Dendritic cell treated with granulocyte-macrophage colony-stimulating factor and Interleukin-4, amounts not matched to agents 40 ng/mL and 50 ng/mL, for 4 days (primary cell): ENCODE measurements at regions not wholly inside any gene's neighbourhood (a gene's known extent, or its start where the extent isn't known, plus 50 kb on each side); places are given as distances from the start of the nearest gene placed in this dataset.

Source experiments
- H3K27ac Mint-ChIP-seq: one replicate; pipeline ENCODE4 v1.8.0; 2022; ENCODE audit warnings: mild to moderate bottlenecking, mixed read lengths
- H3K27me3 Mint-ChIP-seq: one replicate; pipeline ENCODE4 v1.8.0; 2022; ENCODE audit warnings: mild to moderate bottlenecking, mixed read lengths
- H3K36me3 Mint-ChIP-seq: one replicate; pipeline ENCODE4 v1.8.0; 2022; ENCODE audit warnings: low read depth, mixed read lengths
- H3K4me1 Mint-ChIP-seq: one replicate; pipeline ENCODE4 v1.8.0; 2022; ENCODE audit warnings: low read depth, mixed read lengths
- H3K4me3 Mint-ChIP-seq: one replicate; pipeline ENCODE4 v1.8.0; 2022; ENCODE audit warnings: mild to moderate bottlenecking, moderate library complexity, mixed read lengths
- H3K9me3 Mint-ChIP-seq: one replicate; pipeline ENCODE4 v1.8.0; 2022; ENCODE audit warnings: mixed read lengths
- intact Hi-C: fragments of 100-400 bp; cut with micrococcal nuclease; formaldehyde crosslinking; loops from one replicate; pipeline ENCODE4 v1.15.0; 2022

DNA sequence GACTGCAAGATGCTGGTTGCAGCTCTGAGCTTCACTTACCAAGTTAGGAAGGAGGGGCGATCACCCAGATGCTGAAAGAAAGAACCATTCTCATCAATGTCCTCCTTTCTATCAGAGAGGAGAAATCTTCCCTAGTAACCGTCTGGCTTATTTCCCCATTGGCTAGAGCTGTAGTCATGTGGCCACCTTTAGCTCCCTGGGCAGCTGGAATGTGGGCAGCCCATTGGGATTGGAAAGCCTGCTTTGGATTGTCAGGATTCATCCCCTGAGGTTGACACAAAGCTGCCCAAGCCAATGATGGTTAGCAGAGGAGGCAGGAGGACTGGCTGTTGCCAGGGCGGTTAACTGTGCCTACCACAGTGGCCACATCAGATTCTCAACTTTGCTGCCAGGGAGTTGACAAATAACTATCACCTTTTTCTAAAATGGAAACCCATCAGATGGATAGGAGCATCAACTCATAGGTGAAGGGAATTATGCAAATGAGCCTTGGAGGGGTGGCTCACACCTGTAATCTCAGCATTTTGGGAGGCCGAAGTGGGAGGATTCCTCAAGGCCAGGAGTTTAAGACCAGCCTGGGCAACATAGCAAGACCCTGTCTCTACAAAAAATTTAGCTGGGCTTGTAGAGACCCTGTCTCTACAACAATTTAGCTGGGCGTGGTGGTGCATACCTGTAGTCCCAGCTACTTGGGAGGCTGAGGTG lies 206.4 kb upstream of the GALNT17 start:
- intact Hi-C loops: no loop called here
- H3K4me1 Mint-ChIP-seq: no peaks in the 10 kb centered on the region
- H3K27ac Mint-ChIP-seq: no peak overlapping the region
- H3K27me3 Mint-ChIP-seq: no peaks in the 10 kb centered on the region
- no peaks in the 10 kb centered on the region for H3K36me3 Mint-ChIP-seq
- H3K9me3 Mint-ChIP-seq: peaks cover 8% of the 10 kb centered on the region
- no peak overlapping the region for H3K4me3 Mint-ChIP-seq

DNA sequence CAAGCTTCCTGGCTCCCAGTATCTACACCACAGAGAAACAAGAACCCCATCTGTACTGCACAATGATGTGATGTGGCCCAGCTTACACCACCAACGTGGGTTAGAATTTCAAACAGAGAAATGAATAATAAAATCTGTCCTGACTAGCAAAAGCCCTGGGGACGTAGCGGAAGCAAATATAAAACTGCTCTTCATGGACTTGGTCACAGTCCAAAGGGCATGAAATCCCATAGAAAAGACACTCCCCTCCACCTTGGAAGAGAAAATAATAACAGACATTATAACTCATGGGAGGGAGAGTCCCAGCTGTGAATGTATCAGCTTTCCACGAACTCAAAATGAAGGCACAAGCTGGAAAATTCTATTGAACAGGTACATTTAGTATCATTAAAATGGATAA lies 205.3 kb upstream of the GALNT17 start:
- H3K27ac Mint-ChIP-seq: no peak overlapping the region
- intact Hi-C loops: no loop called here
- no peaks in the 10 kb centered on the region for H3K27me3 Mint-ChIP-seq
- no peak overlapping the region for H3K4me3 Mint-ChIP-seq
- H3K36me3 Mint-ChIP-seq: no peaks in the 10 kb centered on the region
- H3K4me1 Mint-ChIP-seq: no peaks in the 10 kb centered on the region
- peaks cover 8% of the 10 kb centered on the region for H3K9me3 Mint-ChIP-seq

DNA sequence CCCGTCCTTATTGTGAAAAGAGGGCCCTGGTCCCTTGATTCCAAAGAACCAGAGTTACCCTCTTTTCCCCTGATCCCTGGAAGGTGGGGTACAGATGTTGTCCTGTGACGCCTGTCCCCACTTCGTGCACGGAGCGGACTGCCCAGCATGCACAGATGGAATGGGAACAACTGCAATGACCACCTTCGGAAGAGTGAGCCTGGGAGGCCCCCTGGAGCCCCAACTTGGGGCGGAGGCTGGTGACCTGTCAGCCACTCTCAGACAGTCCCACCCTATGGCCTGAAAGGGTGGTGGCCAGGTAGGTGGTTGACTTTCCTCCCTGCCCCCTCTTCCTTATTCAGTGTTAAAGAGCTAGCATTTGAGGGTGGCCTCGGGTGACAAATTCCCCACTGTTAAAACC lies 196.6 kb upstream of the GALNT17 start:
- H3K36me3 Mint-ChIP-seq: no peaks in the 10 kb centered on the region
- H3K9me3 Mint-ChIP-seq: peaks cover 43% of the 10 kb centered on the region
- H3K4me1 Mint-ChIP-seq: no peaks in the 10 kb centered on the region
- H3K4me3 Mint-ChIP-seq: no peak overlapping the region
- H3K27me3 Mint-ChIP-seq: no peaks in the 10 kb centered on the region
- intact Hi-C loops: no loop called here
- H3K27ac Mint-ChIP-seq: no peak overlapping the region

DNA sequence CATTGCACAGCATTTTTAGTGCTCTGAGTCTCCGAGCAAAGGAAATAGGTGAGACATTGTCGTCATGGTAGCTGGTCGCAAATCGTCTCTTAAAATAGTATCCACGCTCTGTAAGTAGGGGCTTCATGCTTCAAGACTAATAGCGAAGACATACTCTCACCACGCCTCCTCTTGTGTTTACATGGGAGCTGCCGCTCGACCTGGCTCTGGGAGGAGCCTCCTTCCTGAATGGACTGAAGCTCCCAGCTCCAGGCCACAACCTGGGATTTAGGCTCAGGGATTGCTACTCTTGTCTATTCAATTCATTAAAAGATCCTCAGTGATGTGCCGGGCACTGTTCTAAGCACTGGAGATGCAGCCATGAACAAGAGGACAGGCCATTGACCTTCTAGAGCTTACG lies 196.1 kb upstream of the GALNT17 start:
- Mint-ChIP-seq H3K9me3 (peaks cover 43% of the 10 kb centered on the region), H3K27ac (no peak overlapping the region), H3K27me3 (no peaks in the 10 kb centered on the region), H3K4me1 (no peaks in the 10 kb centered on the region), H3K4me3 (no peak overlapping the region), H3K36me3 (no peaks in the 10 kb centered on the region)
- intact Hi-C loops: no loop called here

DNA sequence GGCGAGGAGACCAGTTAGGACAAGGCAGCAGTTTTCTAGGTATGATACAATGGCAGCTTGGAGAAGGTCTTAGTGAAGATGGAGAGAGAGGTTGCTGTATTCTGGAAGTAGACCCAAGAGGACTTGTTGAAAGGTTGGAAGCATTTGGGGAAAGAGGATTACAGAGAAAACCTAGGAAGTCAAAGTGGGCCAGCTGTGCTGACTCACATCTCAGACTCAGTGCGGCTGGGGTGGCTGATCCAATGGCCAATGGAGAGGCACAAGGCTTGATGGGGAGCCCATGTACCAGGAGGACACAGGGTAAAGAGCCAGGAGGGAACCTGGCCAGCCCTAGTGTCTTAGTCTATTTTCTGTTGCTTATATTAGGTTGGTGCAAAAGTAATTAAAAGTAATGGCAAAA lies 194.5 kb upstream of the GALNT17 start:
- Mint-ChIP-seq H3K36me3 (no peaks in the 10 kb centered on the region), H3K4me1 (no peaks in the 10 kb centered on the region), H3K4me3 (no peak overlapping the region), H3K27me3 (no peaks in the 10 kb centered on the region), H3K27ac (no peak overlapping the region), H3K9me3 (peaks cover 43% of the 10 kb centered on the region)
- intact Hi-C loops: no loop called here

DNA sequence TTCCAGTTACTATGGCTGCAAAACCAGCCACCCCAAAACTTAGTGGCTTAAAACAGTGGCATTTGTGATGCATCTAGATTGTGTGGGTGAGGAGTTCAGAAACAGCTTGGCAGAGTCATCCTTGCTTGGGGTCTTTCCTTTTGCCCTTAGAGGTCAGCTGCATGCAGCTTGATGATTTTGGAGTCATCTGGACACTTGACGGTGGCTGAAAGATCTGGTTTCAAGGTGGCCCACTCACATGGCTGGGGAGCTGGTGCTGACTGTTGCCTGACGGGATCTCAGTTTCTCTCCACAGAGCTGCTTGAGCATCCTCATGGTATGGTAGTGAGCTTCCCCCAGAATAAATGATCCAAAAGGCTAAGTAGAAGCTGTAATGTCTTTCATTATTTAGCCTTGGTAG lies 191.3 kb upstream of the GALNT17 start:
- Mint-ChIP-seq H3K4me3 (no peak overlapping the region), H3K27ac (no peak overlapping the region), H3K4me1 (no peaks in the 10 kb centered on the region), H3K27me3 (no peaks in the 10 kb centered on the region), H3K9me3 (peaks cover 45% of the 10 kb centered on the region), H3K36me3 (no peaks in the 10 kb centered on the region)
- intact Hi-C loops: no loop called here

DNA sequence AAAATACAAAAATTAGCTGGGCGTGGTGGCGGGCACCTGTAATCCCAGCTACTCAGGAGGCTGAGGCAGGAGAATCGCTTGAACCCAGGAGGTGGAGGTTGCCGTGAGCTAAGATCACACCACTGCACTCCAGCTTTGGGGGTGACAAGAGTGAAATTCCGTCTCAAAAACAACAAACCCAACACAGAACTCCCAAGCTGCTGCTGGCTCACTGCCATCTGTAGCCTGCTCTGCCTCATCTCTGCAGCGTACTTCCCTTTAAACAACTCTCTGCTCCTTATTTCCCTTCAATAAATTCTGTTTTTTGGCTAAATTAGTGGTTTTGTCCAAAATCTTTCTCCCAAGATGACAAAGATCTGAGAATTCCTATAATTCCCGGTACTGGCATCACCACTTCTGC lies 189.2 kb upstream of the GALNT17 start:
- no peaks in the 10 kb centered on the region for H3K36me3 Mint-ChIP-seq
- H3K27ac Mint-ChIP-seq: no peak overlapping the region
- H3K27me3 Mint-ChIP-seq: no peaks in the 10 kb centered on the region
- H3K9me3 Mint-ChIP-seq: peaks cover 32% of the 10 kb centered on the region
- H3K4me3 Mint-ChIP-seq: no peak overlapping the region
- intact Hi-C loops: no loop called here
- no peaks in the 10 kb centered on the region for H3K4me1 Mint-ChIP-seq

DNA sequence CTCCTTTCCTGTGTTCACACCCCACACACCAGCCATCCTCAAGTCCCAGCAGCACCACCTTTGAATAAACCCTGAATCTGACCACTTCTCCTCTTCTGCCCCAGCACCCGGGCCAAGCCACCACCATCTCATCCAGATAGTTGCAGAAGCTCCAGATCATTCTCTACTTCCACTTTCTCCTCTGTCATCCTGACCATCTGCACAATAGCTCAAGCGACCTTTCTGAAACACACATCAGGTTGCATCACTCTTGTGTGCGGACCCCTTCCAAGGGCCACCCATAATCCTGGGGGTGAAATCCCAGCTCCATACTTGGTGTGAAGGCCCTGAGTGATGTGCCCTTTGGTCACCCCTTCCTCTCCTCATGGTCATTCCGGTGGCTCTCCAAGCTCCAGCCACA lies 187.4 kb upstream of the GALNT17 start:
- Mint-ChIP-seq H3K4me3 (no peak overlapping the region), H3K36me3 (no peaks in the 10 kb centered on the region), H3K9me3 (peaks cover 30% of the 10 kb centered on the region), H3K27me3 (no peaks in the 10 kb centered on the region), H3K27ac (no peak overlapping the region), H3K4me1 (no peaks in the 10 kb centered on the region)
- intact Hi-C loops: no loop called here

DNA sequence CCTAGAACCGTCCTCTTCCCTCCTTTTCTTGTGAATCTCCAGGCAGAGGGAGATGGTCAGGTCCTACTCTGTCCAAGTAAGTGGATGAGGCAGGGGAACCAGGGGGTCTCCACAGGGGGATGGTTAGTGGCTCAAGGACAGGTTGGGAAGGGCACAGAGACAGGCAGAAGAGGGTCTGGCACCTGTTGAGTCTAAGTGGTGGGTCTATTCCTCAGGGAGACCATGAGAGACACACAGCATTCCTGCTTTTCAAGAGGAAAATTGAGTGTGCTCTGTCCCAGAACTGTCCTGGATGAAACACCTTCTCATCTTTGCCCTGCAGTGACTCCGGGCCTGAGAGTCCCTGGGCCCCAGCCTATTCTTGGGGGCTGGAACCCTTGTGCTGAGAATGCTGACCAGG lies 184.8 kb upstream of the GALNT17 start:
- no peaks in the 10 kb centered on the region for H3K36me3 Mint-ChIP-seq
- H3K4me1 Mint-ChIP-seq: no peaks in the 10 kb centered on the region
- H3K27me3 Mint-ChIP-seq: no peaks in the 10 kb centered on the region
- H3K27ac Mint-ChIP-seq: no peak overlapping the region
- H3K4me3 Mint-ChIP-seq: no peak overlapping the region
- intact Hi-C loops: no loop called here
- peaks cover 51% of the 10 kb centered on the region for H3K9me3 Mint-ChIP-seq

DNA sequence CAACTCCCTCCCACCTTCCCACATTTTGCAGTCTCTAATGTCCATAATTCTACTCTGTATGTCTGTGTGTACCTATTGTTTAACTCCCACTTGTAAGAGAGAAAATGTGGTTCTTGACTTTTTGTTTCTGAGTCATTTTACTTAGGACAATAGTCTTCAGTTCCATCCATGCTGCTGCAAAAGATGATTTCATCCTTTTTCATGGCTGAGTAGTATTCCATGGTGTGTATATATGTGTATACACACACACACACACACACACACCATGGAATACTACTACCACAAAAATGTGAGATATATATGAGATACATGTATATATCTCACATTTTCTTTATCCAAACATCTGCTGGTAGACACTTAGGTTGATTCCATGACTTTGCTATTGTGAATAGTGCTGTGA lies 182.1 kb upstream of the GALNT17 start:
- Mint-ChIP-seq H3K4me1 (no peaks in the 10 kb centered on the region), H3K9me3 (peaks cover 43% of the 10 kb centered on the region), H3K4me3 (no peak overlapping the region), H3K27me3 (no peaks in the 10 kb centered on the region), H3K27ac (no peak overlapping the region), H3K36me3 (no peaks in the 10 kb centered on the region)
- intact Hi-C loops: no loop called here

DNA sequence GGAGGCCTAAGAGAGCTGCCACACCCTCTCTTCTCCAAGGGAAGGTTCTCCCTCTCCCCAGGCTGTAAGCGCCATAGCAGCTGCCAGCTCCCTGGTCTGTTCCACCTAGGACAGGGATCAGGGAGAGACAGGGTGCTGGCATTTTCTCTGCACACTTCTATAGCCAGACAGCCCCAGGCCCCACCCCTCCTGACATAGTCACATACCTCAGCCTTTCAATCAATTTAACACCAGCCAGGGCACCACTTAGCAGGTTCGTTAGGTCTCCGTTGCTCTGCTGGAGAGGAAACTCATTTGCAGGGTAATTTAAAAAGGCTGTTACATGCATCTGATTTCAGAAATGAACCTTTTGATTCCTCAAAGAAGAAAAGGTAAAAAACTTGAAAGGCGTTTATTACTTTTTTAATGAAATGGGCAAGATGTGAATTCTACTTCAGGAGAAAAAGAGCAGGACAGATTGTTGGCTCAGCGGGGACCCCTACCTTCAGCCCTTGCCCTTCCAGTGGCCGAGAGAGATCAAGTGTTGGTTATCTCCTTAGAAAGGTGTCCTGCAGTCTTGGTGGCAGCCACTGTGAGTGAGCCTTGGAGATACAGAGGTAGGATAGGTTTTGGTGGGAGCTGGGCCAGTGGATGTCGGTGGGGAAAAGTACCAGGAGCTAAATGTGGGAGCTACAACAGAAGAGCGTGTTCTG lies 180.5 kb upstream of the GALNT17 start:
- Mint-ChIP-seq H3K36me3 (no peaks in the 10 kb centered on the region), H3K4me1 (no peaks in the 10 kb centered on the region), H3K4me3 (no peak overlapping the region), H3K27ac (no peak overlapping the region), H3K9me3 (peaks cover 40% of the 10 kb centered on the region), H3K27me3 (no peaks in the 10 kb centered on the region)
- intact Hi-C loops: no loop called here

DNA sequence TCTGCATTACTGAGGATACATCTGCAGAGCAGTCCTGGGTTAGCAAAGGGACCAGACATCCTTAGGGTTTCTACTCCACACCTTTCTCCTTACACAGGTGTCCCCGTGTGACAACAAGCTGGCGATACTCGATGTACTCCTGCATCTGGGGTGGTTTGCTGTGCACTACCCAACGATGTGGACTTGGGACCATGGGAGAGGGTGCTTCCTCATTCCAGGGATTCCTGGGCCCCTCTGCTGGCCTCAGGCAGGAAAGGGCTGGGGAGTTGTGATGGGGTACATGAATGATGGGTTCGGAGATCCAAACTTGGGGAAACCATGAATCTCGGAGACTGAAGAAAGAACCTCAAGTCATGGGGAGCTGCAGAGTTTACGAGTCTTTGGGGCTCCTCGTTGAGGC lies 179.6 kb upstream of the GALNT17 start:
- Mint-ChIP-seq H3K4me3 (no peak overlapping the region), H3K4me1 (no peaks in the 10 kb centered on the region), H3K27ac (no peak overlapping the region), H3K36me3 (no peaks in the 10 kb centered on the region), H3K9me3 (peaks cover 36% of the 10 kb centered on the region), H3K27me3 (no peaks in the 10 kb centered on the region)
- intact Hi-C loops: no loop called here

DNA sequence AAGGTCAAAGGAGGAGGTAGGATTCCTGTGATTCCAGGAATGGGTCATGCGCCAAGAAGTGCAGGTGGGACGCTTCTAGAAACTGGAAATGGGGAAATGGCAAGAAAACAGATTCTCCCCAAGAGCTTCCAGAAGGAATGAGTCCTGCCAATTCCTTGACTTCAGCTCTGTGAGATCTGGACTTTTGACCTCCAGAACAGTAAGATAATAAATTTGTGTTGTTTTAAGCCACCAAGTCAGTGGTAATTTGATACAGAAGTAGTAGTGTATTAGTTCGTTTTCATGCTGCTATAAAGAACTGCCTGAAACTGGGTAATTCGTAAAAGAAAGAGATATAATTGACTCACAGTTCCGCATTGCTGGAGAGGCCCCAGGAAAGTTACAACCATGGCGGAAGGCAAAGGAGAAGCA lies 178.6 kb upstream of the GALNT17 start:
- Mint-ChIP-seq H3K4me1 (no peaks in the 10 kb centered on the region), H3K27me3 (no peaks in the 10 kb centered on the region), H3K4me3 (no peak overlapping the region), H3K36me3 (no peaks in the 10 kb centered on the region), H3K27ac (no peak overlapping the region), H3K9me3 (peaks cover 26% of the 10 kb centered on the region)
- intact Hi-C loops: no loop called here

DNA sequence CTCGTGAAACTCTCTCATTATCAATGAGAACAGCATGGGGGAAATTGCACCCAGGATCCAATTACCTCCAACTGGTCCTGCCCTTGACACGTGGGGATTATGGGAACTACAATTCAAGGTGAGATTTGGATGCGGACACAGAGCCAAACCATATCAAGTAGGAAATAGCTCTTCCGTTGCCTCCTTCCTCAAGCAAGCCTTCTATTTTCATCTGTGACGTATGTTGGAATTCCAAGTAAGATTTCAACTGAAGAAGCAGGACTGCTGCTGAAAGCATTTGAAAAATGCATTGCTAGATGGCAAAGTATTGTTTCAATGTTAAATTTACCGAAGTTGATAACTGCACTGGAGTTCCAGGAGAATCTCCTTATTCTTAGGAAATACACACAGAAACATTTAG lies 178.1 kb upstream of the GALNT17 start:
- Mint-ChIP-seq H3K27ac (no peak overlapping the region), H3K4me1 (no peaks in the 10 kb centered on the region), H3K27me3 (no peaks in the 10 kb centered on the region), H3K9me3 (peaks cover 22% of the 10 kb centered on the region), H3K36me3 (no peaks in the 10 kb centered on the region), H3K4me3 (no peak overlapping the region)
- intact Hi-C loops: no loop called here

DNA sequence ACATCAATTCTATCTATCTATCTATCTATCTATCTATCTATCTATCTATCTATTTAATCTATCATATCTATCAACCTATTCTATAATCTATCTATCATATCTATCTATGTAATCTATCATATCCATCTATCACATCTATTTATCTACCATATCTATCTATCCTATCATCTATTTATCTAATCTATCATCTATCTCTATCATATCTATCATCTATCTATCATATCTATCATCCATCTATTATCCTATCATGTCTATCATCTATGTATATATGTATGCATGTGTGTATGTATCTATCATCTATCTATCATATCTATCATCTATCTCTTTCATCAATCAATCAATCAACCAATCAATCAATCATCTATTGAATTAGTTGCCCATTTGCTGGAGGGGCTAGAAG lies 159.3 kb upstream of the GALNT17 start:
- peaks cover 52% of the 10 kb centered on the region for H3K9me3 Mint-ChIP-seq
- H3K27me3 Mint-ChIP-seq: no peaks in the 10 kb centered on the region
- H3K4me3 Mint-ChIP-seq: no peak overlapping the region
- no peaks in the 10 kb centered on the region for H3K36me3 Mint-ChIP-seq
- H3K27ac Mint-ChIP-seq: no peak overlapping the region
- no peaks in the 10 kb centered on the region for H3K4me1 Mint-ChIP-seq
- intact Hi-C loops: no loop called here
